ENCODE measurements at regions not wholly inside any gene's neighbourhood (a gene's known extent, or its start where the extent isn't known, plus 50 kb on each side); places are given as distances from the start of the nearest gene placed in this dataset.

GRCh38 chr14:87676814-87677437 lies 316.1 kb downstream of the GALC start:
- TF ChIP-seq CTCF (IDR thresholded peaks at IDR 0.05; ENCODE audit: borderline replicate concordance, extremely low read depth, low read length, poor library complexity, severe bottlenecking) (no peak), EZH2 (IDR thresholded peaks at IDR 0.05; ENCODE audit: borderline replicate concordance, low read depth, low read length, severe bottlenecking) (no peak)
